GM23248 (cell line): ENCODE measurements at regions not wholly inside any gene's neighbourhood (a gene's known extent, or its start where the extent isn't known, plus 50 kb on each side); places are given as distances from the start of the nearest gene placed in this dataset.
"Not testable (repeated sequence)": the region's sequence is repeated elsewhere in the genome, so short reads cannot be mapped to it uniquely, and the experiment has no call there.

Experiments
- EZH2 ChIP-seq: fragments of 200-600 bp; sonication (generic); IDR thresholded peaks from 2 replicates; pipeline ENCODE4 v1.6.1; 2018; ENCODE audit warnings: antibody characterized with exemption, mild to moderate bottlenecking; ENCODE audit not compliant: insufficient read depth, poor library complexity, severe bottlenecking
- EZH2phosphoT487 ChIP-seq: fragments of 200-600 bp; sonication (generic); IDR thresholded peaks from 2 replicates; pipeline ENCODE4 v1.6.1; 2018; ENCODE audit warnings: antibody characterized with exemption, moderate library complexity, mild to moderate bottlenecking, low read depth; ENCODE audit not compliant: insufficient read depth

GRCh38 chr20:30316063-30316462 is 941.4 kb upstream of the DEFB115 start:
- TF ChIP-seq EZH2, EZH2phosphoT487: not testable (repeated sequence)
